H9 (cell line): ENCODE measurements at regions not wholly inside any gene's neighbourhood (a gene's known extent, or its start where the extent isn't known, plus 50 kb on each side); places are given as distances from the start of the nearest gene placed in this dataset.

Experiments
- DNase-seq: peaks from one replicate; pipeline ENCODE4 v3.0.0-alpha.2; 2017
- H2AFZ ChIP-seq: one replicate; pipeline ENCODE4 v1.6.1; 2013; ENCODE audit warnings: mild to moderate bottlenecking, low read length, control low read depth, moderate library complexity
- H2AK5ac ChIP-seq: 2 replicates; pipeline ENCODE4 v1.6.1; 2013; ENCODE audit warnings: low read length, control low read depth, mixed read lengths; ENCODE audit not compliant: insufficient read length
- H2BK120ac ChIP-seq: one replicate; pipeline ENCODE4 v1.6.1; 2013; ENCODE audit warnings: low read depth, mild to moderate bottlenecking, low read length, control low read depth, inconsistent platforms; ENCODE audit not compliant: poor library complexity, severe bottlenecking
- H2BK12ac ChIP-seq: 2 replicates; pipeline ENCODE4 v1.6.1; 2013; ENCODE audit warnings: low read length, control low read depth, mixed read lengths, low read depth; ENCODE audit not compliant: insufficient read length
- H2BK15ac ChIP-seq: 2 replicates; pipeline ENCODE4 v1.6.1; 2013; ENCODE audit warnings: low read depth, low read length, control low read depth
- H2BK20ac ChIP-seq: one replicate; pipeline ENCODE4 v1.6.1; 2013; ENCODE audit warnings: low read depth, mild to moderate bottlenecking, low read length, control low read depth, inconsistent platforms; ENCODE audit not compliant: poor library complexity, severe bottlenecking
- H2BK5ac ChIP-seq: 2 replicates; pipeline ENCODE4 v1.6.1; 2013; ENCODE audit warnings: low read length, control low read depth, mixed read lengths; ENCODE audit not compliant: insufficient read length
- H3K14ac ChIP-seq: 2 replicates; pipeline ENCODE4 v1.6.1; 2013; ENCODE audit warnings: low read length, control low read depth; ENCODE audit not compliant: insufficient read depth
- H3K18ac ChIP-seq: 2 replicates; pipeline ENCODE4 v1.6.1; 2013; ENCODE audit warnings: low read depth, mild to moderate bottlenecking, mixed read lengths, low read length, control low read depth; ENCODE audit not compliant: insufficient read length
- H3K23ac ChIP-seq: 2 replicates; pipeline ENCODE4 v1.6.1; 2013; ENCODE audit warnings: low read length, control low read depth, mixed read lengths, low read depth; ENCODE audit not compliant: insufficient read length
- H3K23me2 ChIP-seq: 2 replicates; pipeline ENCODE4 v1.6.1; 2013; ENCODE audit warnings: low read depth, mild to moderate bottlenecking, mixed read lengths, low read length, control low read depth; ENCODE audit not compliant: insufficient read length, poor library complexity, severe bottlenecking
- H3K27ac ChIP-seq: 2 replicates; pipeline ENCODE4 v1.5.1; 2013; ENCODE audit warnings: low read length, control low read depth, mixed read lengths, low read depth; ENCODE audit not compliant: insufficient read length
- H3K27me3 ChIP-seq: 2 replicates; pipeline ENCODE4 v1.6.1; 2013; ENCODE audit warnings: low read length, control low read depth, inconsistent platforms; ENCODE audit not compliant: insufficient read depth
- H3K4ac ChIP-seq: 2 replicates; pipeline ENCODE4 v1.6.1; 2013; ENCODE audit warnings: low read depth, mild to moderate bottlenecking, control low read depth, inconsistent platforms, low read length, moderate library complexity
- H3K4me1 ChIP-seq: 2 replicates; pipeline ENCODE4 v1.6.1; 2013; ENCODE audit warnings: low read length, control low read depth, inconsistent platforms; ENCODE audit not compliant: insufficient read depth
- H3K4me2 ChIP-seq: 2 replicates; pipeline ENCODE4 v1.6.1; 2013; ENCODE audit warnings: low read length, control low read depth, mixed read lengths; ENCODE audit not compliant: insufficient read length, insufficient read depth
- H3K56ac ChIP-seq: 2 replicates; pipeline ENCODE4 v1.6.1; 2013; ENCODE audit warnings: low read depth, mild to moderate bottlenecking, mixed read lengths, low read length, control low read depth; ENCODE audit not compliant: insufficient read length
- H3K79me1 ChIP-seq: 2 replicates; pipeline ENCODE4 v1.6.1; 2013; ENCODE audit warnings: low read depth, mild to moderate bottlenecking, moderate library complexity, low read length, control low read depth, inconsistent platforms; ENCODE audit not compliant: insufficient read depth, poor library complexity, severe bottlenecking
- H3K79me2 ChIP-seq: 2 replicates; pipeline ENCODE4 v1.6.1; 2013; ENCODE audit warnings: low read length, control low read depth, inconsistent platforms; ENCODE audit not compliant: insufficient read depth
- H3K9ac ChIP-seq: 2 replicates; pipeline ENCODE4 v1.6.1; 2013; ENCODE audit warnings: low read length, control low read depth, mixed read lengths; ENCODE audit not compliant: insufficient read length; ENCODE audit errors: extremely low read depth
- H3K9me3 ChIP-seq: one replicate; pipeline ENCODE4 v1.6.1; 2013; ENCODE audit warnings: low read depth, low read length, inconsistent platforms; ENCODE audit not compliant: control insufficient read depth
- H3T11ph ChIP-seq: one replicate; pipeline ENCODE4 v1.6.1; 2013; ENCODE audit warnings: mild to moderate bottlenecking, low read length, control low read depth, inconsistent platforms
- H4K20me1 ChIP-seq: one replicate; pipeline ENCODE4 v1.6.1; 2013; ENCODE audit not compliant: control insufficient read depth, insufficient read length, insufficient read depth
- H4K5ac ChIP-seq: 2 replicates; pipeline ENCODE4 v1.6.1; 2013; ENCODE audit warnings: low read depth, mild to moderate bottlenecking, mixed read lengths, low read length, control low read depth; ENCODE audit not compliant: insufficient read length
- H4K8ac ChIP-seq: replicated peaks from 2 replicates; pipeline ENCODE4 v1.6.1; 2013; ENCODE audit warnings: low read length, control low read depth, mixed read lengths, low read depth; ENCODE audit not compliant: insufficient read length
- H4K91ac ChIP-seq: 2 replicates; pipeline ENCODE4 v1.6.1; 2013; ENCODE audit warnings: low read depth, mild to moderate bottlenecking, moderate library complexity, mixed read lengths, low read length, control low read depth; ENCODE audit not compliant: insufficient read length
- H3K27ac Mint-ChIP-seq, 3 experiments: 2 replicates in 2 of 3; 3 replicates in 1 of 3; pipeline ENCODE4 v1.8.0; 2020 to 2021; ENCODE audit warnings: mixed read lengths in 3 of 3, mild to moderate bottlenecking in 1 of 3, moderate library complexity in 1 of 3
- H3K27me3 Mint-ChIP-seq: 2 replicates; pipeline ENCODE4 v1.8.0; 2021; ENCODE audit warnings: low read depth, mild to moderate bottlenecking, moderate library complexity, mixed read lengths
- H3K36me3 Mint-ChIP-seq, 3 experiments: 2 replicates in 2 of 3; 3 replicates in 1 of 3; pipeline ENCODE4 v1.8.0; 2020 to 2021; ENCODE audit warnings: low read depth in 3 of 3, mixed read lengths in 3 of 3; ENCODE audit not compliant: insufficient read depth in 1 of 3
- H3K4me1 Mint-ChIP-seq, 2 experiments: 2 replicates each; pipeline ENCODE4 v1.8.0; 2020; ENCODE audit warnings: mixed read lengths in 2 of 2
- H3K4me3 Mint-ChIP-seq, 2 experiments: 2 replicates in 1 of 2; 3 replicates in 1 of 2; pipeline ENCODE4 v1.8.0; 2020 to 2021; ENCODE audit warnings: mild to moderate bottlenecking in 2 of 2, mixed read lengths in 2 of 2, moderate library complexity in 1 of 2
- H3K9me3 Mint-ChIP-seq, 2 experiments: 2 replicates in 1 of 2; 3 replicates in 1 of 2; pipeline ENCODE4 v1.8.0; 2020; ENCODE audit warnings: mild to moderate bottlenecking in 2 of 2, mixed read lengths in 2 of 2, moderate library complexity in 1 of 2
- TF ChIP-seq, protein P1 (sequence below): fragments of 200-600 bp; sonication (generic); conservative IDR thresholded peaks from 3 replicates; pipeline ENCODE4 v1.8.0; 2021; ENCODE audit warnings: antibody characterized with exemption, mild to moderate bottlenecking

DNA sequence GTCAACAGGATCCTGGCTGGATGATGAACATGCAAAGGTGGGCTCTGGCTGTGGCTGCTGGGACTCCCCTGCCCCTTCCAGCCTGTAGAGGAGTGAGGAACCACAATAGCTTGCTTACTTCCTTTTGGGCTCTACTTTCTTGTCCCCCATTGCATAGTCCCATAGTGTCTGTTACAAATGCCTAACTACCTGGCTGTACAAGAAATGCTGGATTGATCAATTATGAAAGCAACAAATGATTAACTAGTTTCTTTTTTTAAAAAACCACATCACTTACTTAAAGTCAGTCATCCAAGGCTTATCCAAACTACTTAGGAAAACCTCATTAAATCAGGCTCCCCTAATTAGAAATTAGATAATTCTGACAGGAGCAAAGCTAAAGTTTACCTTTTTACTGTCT lies 514.1 kb upstream of the PKN2 start:
- Mint-ChIP-seq H3K36me3 (no peaks in the 10 kb centered on the region), H3K4me1 (0 out of 4 replicates have a peak, but pooled peaks cover 0 to under 1% of the 10 kb centered on the region in 2 experiments), H3K27ac (no peak overlapping the region), H3K27me3 (no peaks in the 10 kb centered on the region), H3K4me3 (no peak overlapping the region), H3K9me3 (no peaks in the 10 kb centered on the region)
- Histone ChIP-seq H3K23me2 (no peaks in the 10 kb centered on the region), H4K20me1 (no peaks in the 10 kb centered on the region), H2AK5ac (no peak overlapping the region), H3K4me1 (no peaks in the 10 kb centered on the region), H3K79me2 (no peaks in the 10 kb centered on the region), H2BK15ac (no peak overlapping the region), H3K4ac (no peak overlapping the region), H3K79me1 (no peaks in the 10 kb centered on the region), H3K14ac (no peak overlapping the region), H2BK5ac (no peak overlapping the region), H2BK120ac (no peak overlapping the region), H3K56ac (no peak overlapping the region), H3K9ac (no peak overlapping the region), H3T11ph (no peak overlapping the region), H2BK12ac (no peak overlapping the region), H3K9me3 (no peaks in the 10 kb centered on the region), H3K27me3 (no peaks in the 10 kb centered on the region), H3K23ac (no peak overlapping the region), H3K27ac (no peak overlapping the region), H3K4me2 (no peak overlapping the region), H2AFZ (no peak overlapping the region), H2BK20ac (no peak overlapping the region), H3K18ac (no peak overlapping the region), H4K91ac (no peak overlapping the region), H4K5ac (no peak overlapping the region), H4K8ac (no peak overlapping the region)
- DNase-seq: no peak
- TF ChIP-seq, protein P1, sequence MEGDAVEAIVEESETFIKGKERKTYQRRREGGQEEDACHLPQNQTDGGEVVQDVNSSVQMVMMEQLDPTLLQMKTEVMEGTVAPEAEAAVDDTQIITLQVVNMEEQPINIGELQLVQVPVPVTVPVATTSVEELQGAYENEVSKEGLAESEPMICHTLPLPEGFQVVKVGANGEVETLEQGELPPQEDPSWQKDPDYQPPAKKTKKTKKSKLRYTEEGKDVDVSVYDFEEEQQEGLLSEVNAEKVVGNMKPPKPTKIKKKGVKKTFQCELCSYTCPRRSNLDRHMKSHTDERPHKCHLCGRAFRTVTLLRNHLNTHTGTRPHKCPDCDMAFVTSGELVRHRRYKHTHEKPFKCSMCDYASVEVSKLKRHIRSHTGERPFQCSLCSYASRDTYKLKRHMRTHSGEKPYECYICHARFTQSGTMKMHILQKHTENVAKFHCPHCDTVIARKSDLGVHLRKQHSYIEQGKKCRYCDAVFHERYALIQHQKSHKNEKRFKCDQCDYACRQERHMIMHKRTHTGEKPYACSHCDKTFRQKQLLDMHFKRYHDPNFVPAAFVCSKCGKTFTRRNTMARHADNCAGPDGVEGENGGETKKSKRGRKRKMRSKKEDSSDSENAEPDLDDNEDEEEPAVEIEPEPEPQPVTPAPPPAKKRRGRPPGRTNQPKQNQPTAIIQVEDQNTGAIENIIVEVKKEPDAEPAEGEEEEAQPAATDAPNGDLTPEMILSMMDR: no peak
